GM12892 (cell line): ENCODE measurements at regions not wholly inside any gene's neighbourhood (a gene's known extent, or its start where the extent isn't known, plus 50 kb on each side); places are given as distances from the start of the nearest gene placed in this dataset.
"Not testable (repeated sequence)": the region's sequence is repeated elsewhere in the genome, so short reads cannot be mapped to it uniquely, and the experiment has no call there.

Source experiments
- DNase-seq: peaks from one replicate; pipeline ENCODE4 v3.0.0; 2011; ENCODE audit not compliant: insufficient read length
- FAIRE-seq: peaks from 2 replicates; lab custom pipeline; 2011; peaks lifted over from hg19 to GRCh38; lab: Jason Lieb, UNC
- POLR2A ChIP-seq: IDR thresholded peaks from 2 replicates; pipeline ENCODE4 v1.6.1; 2011; ENCODE audit warnings: low read depth, low read length, control low read depth
- POLR2AphosphoS5 ChIP-seq: IDR thresholded peaks from 2 replicates; pipeline ENCODE4 v1.6.1; 2011; ENCODE audit warnings: low read depth, low read length, control low read depth
- TAF1 ChIP-seq: IDR thresholded peaks from 2 replicates; pipeline ENCODE4 v1.6.1; 2011; ENCODE audit warnings: low read depth, mild to moderate bottlenecking, control low read depth, low read length, borderline replicate concordance

- TF ChIP-seq POLR2AphosphoS5 (no peak), POLR2A (no peak), TAF1 (no peak)
- FAIRE-seq (no peak), DNase-seq (no peak)
Observed at GRCh38 chr7:8314566-8314965, 52.6 kb upstream of the ICA1 start.

- DNase-seq (no peak), FAIRE-seq (no peak)
- TF ChIP-seq POLR2AphosphoS5 (no peak), TAF1 (no peak), POLR2A (no peak)
Observed at GRCh38 chr7:8319115-8319514, 57.1 kb upstream of the ICA1 start.

DNA sequence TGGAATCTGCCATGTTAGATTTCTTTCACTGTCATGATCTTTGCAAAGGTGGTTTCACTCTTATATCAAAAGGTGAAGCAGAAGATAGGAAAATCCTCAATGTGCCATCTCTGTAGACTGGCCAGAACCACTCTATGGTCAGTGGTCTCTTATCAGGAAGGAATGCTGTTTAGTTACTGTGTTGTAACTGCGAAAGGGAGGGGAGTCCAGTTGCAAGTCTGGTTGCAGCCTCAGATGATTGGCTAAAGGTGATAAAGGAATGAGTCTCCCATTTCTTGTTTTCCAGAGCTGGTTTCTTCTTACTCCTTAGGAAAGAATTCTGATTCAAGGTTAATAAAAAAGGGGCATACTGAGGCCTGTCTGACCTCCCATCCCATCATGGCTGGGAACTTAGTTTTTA lies 58.2 kb upstream of the ICA1 start:
- TF ChIP-seq POLR2AphosphoS5: no peak
- TF ChIP-seq POLR2A: no peak
- TF ChIP-seq TAF1: no peak
- DNase-seq (no peak), FAIRE-seq (no peak)

DNA sequence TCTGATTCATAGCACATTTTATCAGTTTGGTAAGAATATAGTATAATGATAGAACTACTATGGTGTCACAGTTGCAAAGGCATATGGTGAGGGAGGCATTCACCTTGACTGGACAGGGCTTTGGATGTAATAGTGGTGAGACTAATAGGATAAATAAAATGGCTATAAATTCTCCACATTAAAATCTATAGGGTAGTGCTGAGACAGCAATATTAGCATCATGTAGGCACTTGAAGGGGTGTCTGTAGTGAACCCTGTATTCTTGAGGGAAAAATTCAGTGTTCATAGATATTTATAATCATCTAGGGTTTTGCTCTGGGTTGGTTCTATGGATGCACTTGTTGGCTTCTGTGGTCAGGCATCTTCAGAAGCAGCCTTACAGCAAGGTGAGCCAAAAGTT lies 59.3 kb upstream of the ICA1 start:
- TF ChIP-seq TAF1 (no peak), POLR2AphosphoS5 (no peak), POLR2A (no peak)
- DNase-seq: no peak
- no peak for FAIRE-seq

DNA sequence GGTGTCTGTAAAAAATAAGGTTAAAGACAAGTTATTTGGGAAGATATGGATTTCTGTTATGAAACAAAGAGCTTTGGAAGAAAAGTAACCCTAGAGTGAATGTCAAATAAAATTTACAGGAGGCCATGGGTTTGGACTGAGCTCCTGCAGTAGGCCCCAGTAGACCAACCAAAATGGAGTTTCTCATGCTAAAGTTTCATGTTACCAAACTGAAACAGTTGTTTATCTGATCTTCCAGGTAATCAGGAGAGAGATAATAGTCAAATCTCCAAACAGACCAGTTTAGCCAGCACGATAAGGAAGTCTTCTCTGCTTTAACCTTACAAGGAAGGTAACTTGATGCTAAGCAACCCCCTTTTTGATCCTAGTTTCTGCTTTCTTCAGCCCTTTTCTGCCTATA lies 60.7 kb upstream of the ICA1 start:
- FAIRE-seq (no peak), DNase-seq (no peak)
- TF ChIP-seq POLR2A (no peak), POLR2AphosphoS5 (no peak), TAF1 (no peak)

GRCh38 chr7:8325067-8325466 lies 63.1 kb upstream of the ICA1 start:
- TF ChIP-seq POLR2A: no peak
- no peak for TF ChIP-seq TAF1
- TF ChIP-seq POLR2AphosphoS5: no peak
- no peak for DNase-seq
- no peak for FAIRE-seq

DNA sequence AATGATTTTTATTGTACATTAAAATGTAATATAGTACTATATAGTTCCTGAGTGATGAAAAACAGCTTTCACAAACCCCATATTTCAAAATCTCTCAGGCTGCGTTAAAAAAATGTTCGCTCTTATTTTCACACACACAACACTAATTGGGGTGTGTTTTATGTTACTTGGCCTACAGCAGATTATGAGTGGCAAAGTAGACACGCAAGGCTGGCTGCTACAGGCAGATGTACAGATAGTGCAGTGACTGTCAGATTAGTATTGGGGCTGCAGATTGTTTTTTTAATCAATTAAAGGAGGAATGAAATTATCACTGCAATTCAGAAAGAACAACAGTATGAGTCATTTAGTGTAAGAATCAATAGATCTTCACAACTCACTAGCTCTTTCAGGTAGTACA lies 65.2 kb upstream of the ICA1 start:
- DNase-seq: no peak
- no peak for FAIRE-seq
- no peak for TF ChIP-seq TAF1
- TF ChIP-seq POLR2AphosphoS5: no peak
- TF ChIP-seq POLR2A: no peak

GRCh38 chr7:8338206-8338605 lies 76.2 kb upstream of the ICA1 start:
- DNase-seq: no peak
- FAIRE-seq: no peak
- TF ChIP-seq POLR2AphosphoS5 (no peak), TAF1 (no peak), POLR2A (no peak)

DNA sequence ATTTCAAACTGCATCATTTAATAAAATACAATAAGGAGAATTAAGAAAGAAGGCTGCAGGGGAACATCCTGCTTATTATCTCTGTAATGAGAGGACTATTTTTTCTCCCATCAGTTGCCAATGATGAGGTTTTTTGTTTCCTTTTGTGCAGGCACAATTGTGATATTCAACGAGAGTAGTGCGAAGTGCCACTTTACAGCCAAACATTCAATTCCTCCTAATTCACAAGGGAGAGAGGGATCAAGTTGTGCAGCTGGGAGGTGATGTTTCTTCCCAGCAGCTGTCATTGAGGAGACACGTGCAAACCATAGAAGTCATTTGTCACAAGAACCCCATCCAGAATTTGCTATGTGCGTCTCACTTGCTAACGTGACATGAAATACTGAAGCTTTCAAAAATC lies 81.6 kb upstream of the ICA1 start:
- FAIRE-seq (no peak), DNase-seq (no peak)
- TF ChIP-seq POLR2AphosphoS5 (no peak), TAF1 (no peak), POLR2A (no peak)

- FAIRE-seq, DNase-seq: not testable (repeated sequence)
Observed at GRCh38 chr7:8347395-8347794, 85.4 kb upstream of the ICA1 start.

- not testable (repeated sequence) for DNase-seq, FAIRE-seq
Observed at GRCh38 chr7:8351654-8352053, 81.8 kb upstream of the NXPH1 start.

- no peak for FAIRE-seq
- DNase-seq: no peak
- no peak for TF ChIP-seq POLR2AphosphoS5
- no peak for TF ChIP-seq TAF1
- no peak for TF ChIP-seq POLR2A
Observed at GRCh38 chr7:8353991-8354390, 79.4 kb upstream of the NXPH1 start.

- DNase-seq (no peak), FAIRE-seq (no peak)
- no peak for TF ChIP-seq POLR2AphosphoS5
- no peak for TF ChIP-seq POLR2A
- no peak for TF ChIP-seq TAF1
Observed at GRCh38 chr7:8354503-8354902, 78.9 kb upstream of the NXPH1 start.

DNA sequence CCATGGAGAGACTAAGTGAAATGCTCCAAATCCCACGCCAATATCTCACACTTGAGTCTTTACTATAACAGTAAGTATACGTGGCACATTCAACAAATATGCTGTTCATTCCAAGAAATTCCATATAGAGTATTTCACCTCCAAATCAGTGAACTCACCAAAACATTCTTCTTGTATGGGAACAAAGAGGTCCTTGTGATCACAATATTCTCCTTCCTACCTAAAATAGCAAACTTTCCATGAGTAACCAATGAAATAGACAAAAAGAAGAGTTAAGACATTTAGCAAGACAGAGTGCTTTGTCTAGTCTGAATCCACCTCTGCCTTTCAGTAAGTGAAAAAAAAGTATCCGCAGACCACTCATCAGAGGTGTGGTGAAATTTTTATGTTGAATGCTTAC lies 77.3 kb upstream of the NXPH1 start:
- TF ChIP-seq TAF1: no peak
- no peak for TF ChIP-seq POLR2AphosphoS5
- TF ChIP-seq POLR2A: no peak
- FAIRE-seq (no peak), DNase-seq (no peak)
